MCF 10A (cell line): ENCODE measurements at regions not wholly inside any gene's neighbourhood (a gene's known extent, or its start where the extent isn't known, plus 50 kb on each side); places are given as distances from the start of the nearest gene placed in this dataset.

Experiments used
- BruUV-seq: library from RNA; stranded (reverse); fragments of 400-500 nt; replicated peaks from 2 replicates; lab custom pipeline; 2021; lab: Mats Ljungman, UMichigan
- CTCF ChIA-PET: fragments of 300-600 bp; sonication (Branson Sonifier 250); formaldehyde crosslinking; extraction: SDS; loops from one replicate; lab custom pipeline; 2021; ENCODE audit warnings: antibody characterized with exemption, inconsistent platforms; lab: Yijun Ruan, JAX
- POLR2A ChIA-PET: fragments of 300-600, 350-650 bp; sonication (Branson Sonifier 250); formaldehyde crosslinking; extraction: SDS; loops from one replicate; lab custom pipeline; 2020; ENCODE audit warnings: antibody characterized with exemption, inconsistent platforms; lab: Yijun Ruan, JAX
- DNase-seq: peaks from one replicate; pipeline ENCODE4 v3.0.0-alpha.2; 2018; ENCODE audit not compliant: unreplicated experiment
- H3K27ac Mint-ChIP-seq: one replicate; pipeline ENCODE4 v1.8.0; 2022; ENCODE audit warnings: mild to moderate bottlenecking, low read depth, mixed read lengths; ENCODE audit not compliant: unreplicated experiment
- H3K27me3 Mint-ChIP-seq: one replicate; pipeline ENCODE4 v1.8.0; 2022; ENCODE audit warnings: mixed read lengths; ENCODE audit not compliant: insufficient read depth, unreplicated experiment
- H3K36me3 Mint-ChIP-seq: one replicate; pipeline ENCODE4 v1.8.0; 2022; ENCODE audit warnings: mild to moderate bottlenecking, moderate library complexity, mixed read lengths; ENCODE audit not compliant: insufficient read depth, unreplicated experiment
- H3K4me1 Mint-ChIP-seq: one replicate; pipeline ENCODE4 v1.8.0; 2022; ENCODE audit warnings: mixed read lengths; ENCODE audit not compliant: insufficient read depth, unreplicated experiment
- H3K4me3 Mint-ChIP-seq: one replicate; pipeline ENCODE4 v1.8.0; 2022; ENCODE audit warnings: mild to moderate bottlenecking, moderate library complexity, mixed read lengths; ENCODE audit not compliant: unreplicated experiment
- H3K9me3 Mint-ChIP-seq: one replicate; pipeline ENCODE4 v1.8.0; 2022; ENCODE audit warnings: mixed read lengths; ENCODE audit not compliant: unreplicated experiment
- intact Hi-C: fragments of 100-400 bp; cut with micrococcal nuclease; formaldehyde crosslinking; loops from 2 replicates; pipeline ENCODE4 v1.14.1; 2022
- TF ChIP-seq, protein P1 (sequence below): fragments of 200-600 bp; IDR thresholded peaks from one replicate; pipeline ENCODE4 v1.8.0; 2022; ENCODE audit warnings: antibody characterized with exemption, mild to moderate bottlenecking; ENCODE audit not compliant: unreplicated experiment

DNA sequence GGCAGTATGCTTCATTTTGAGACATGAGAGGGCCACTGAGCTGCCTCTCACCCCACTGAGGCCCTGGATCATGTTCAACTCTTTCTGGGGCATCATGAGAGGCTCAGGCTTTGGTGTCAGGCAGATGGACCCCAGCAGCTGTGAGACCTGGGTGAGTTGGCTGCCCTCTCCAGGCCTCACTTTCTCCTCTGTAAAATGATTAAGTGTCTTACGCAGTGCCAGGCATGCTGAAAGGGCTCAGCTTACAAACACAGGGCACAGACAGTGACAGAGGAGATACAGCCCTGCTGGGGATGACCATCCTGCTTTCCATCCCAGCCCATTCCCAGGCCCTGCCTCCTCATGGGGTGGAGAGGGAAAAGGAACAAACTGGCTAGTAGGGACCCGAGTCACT is 387.4 kb downstream of the MATN1 start:
- no peak overlapping the region for H3K27ac Mint-ChIP-seq
- TF ChIP-seq, protein P1, sequence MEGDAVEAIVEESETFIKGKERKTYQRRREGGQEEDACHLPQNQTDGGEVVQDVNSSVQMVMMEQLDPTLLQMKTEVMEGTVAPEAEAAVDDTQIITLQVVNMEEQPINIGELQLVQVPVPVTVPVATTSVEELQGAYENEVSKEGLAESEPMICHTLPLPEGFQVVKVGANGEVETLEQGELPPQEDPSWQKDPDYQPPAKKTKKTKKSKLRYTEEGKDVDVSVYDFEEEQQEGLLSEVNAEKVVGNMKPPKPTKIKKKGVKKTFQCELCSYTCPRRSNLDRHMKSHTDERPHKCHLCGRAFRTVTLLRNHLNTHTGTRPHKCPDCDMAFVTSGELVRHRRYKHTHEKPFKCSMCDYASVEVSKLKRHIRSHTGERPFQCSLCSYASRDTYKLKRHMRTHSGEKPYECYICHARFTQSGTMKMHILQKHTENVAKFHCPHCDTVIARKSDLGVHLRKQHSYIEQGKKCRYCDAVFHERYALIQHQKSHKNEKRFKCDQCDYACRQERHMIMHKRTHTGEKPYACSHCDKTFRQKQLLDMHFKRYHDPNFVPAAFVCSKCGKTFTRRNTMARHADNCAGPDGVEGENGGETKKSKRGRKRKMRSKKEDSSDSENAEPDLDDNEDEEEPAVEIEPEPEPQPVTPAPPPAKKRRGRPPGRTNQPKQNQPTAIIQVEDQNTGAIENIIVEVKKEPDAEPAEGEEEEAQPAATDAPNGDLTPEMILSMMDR, result no peak
- intact Hi-C loops, result no loop called here
- no peaks in the 10 kb centered on the region for H3K9me3 Mint-ChIP-seq
- no peaks in the 10 kb centered on the region for H3K36me3 Mint-ChIP-seq
- no peak for DNase-seq
- ChIA-PET CTCF (interaction anchor here (0.7 kb wide), 1 partner anchor 342 kb away, joined by 4 read pairs; no protein-coding TSS in a partner anchor), POLR2A (no interaction called here)
- H3K4me3 Mint-ChIP-seq, result no peak overlapping the region
- BruUV-seq, result no TSS peak
- no peaks in the 10 kb centered on the region for H3K27me3 Mint-ChIP-seq
- no peaks in the 10 kb centered on the region for H3K4me1 Mint-ChIP-seq

DNA sequence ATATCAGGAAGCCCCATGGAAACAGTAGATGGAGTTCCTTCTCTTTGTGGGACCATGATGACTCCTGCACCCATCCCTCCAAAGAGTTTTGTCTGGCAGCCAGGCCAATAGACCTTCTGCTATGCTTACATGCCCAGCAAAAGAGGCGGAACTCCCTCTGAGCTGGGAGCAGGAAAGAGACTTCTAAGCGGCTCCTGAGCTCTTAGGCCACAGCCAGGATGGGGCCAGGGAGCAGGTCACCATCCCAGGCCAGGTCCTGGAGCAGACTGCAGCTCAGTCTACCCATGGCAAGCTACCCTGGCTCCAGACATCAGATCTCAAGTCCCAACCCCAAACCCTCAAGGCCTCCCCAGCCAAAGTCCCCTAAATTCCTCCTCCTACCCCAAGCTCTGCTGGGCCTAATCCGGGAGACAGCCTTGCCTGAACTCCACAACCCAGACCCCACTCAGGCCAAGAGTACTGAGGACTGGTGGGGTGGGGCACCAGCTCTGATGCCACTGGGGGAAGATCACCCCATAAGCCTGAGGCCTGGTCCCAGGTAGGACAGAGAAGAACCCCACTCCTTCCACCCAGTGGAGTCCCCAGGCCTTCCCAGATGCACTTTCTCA is 387.9 kb downstream of the MATN1 start:
- no peak overlapping the region for H3K27ac Mint-ChIP-seq
- H3K9me3 Mint-ChIP-seq, result no peaks in the 10 kb centered on the region
- intact Hi-C loops, result no loop called here
- H3K27me3 Mint-ChIP-seq, result no peaks in the 10 kb centered on the region
- CTCF ChIA-PET, result interaction anchor here (0.7 kb wide), 1 partner anchor 342 kb away, joined by 4 read pairs; no protein-coding TSS in a partner anchor
- TF ChIP-seq, protein P1, result no peak
- POLR2A ChIA-PET, result no interaction called here
- H3K4me3 Mint-ChIP-seq, result no peak overlapping the region
- no peaks in the 10 kb centered on the region for H3K4me1 Mint-ChIP-seq
- no TSS peak for BruUV-seq
- DNase-seq, result no peak
- H3K36me3 Mint-ChIP-seq, result no peaks in the 10 kb centered on the region

DNA sequence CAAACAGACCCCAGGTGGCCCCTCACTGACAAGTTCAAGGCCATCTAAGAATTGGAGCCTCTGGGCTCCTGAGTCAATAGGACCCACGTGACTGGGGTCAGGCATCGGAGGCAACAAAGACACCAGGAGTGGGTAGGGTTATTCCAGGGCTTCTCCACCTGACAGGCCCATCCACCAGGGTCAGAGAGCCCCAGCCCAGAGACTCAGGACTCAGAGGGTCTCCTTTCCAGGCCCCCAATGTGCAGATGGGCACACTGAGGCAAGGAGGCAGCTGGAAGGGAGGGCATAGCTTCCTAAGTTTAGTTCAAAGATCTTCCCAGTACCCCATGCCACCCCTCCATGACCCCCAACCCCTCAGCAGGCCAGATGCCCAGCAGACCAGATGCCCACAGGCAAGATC is 388.6 kb downstream of the MATN1 start:
- Mint-ChIP-seq H3K4me3 (no peak overlapping the region), H3K36me3 (no peaks in the 10 kb centered on the region), H3K27ac (no peak overlapping the region), H3K4me1 (no peaks in the 10 kb centered on the region), H3K27me3 (no peaks in the 10 kb centered on the region), H3K9me3 (no peaks in the 10 kb centered on the region)
- intact Hi-C loops, result no loop called here
- TF ChIP-seq, protein P1, result no peak
- POLR2A ChIA-PET, result no interaction called here
- CTCF ChIA-PET, result no interaction called here
- no peak for DNase-seq
- no TSS peak for BruUV-seq

DNA sequence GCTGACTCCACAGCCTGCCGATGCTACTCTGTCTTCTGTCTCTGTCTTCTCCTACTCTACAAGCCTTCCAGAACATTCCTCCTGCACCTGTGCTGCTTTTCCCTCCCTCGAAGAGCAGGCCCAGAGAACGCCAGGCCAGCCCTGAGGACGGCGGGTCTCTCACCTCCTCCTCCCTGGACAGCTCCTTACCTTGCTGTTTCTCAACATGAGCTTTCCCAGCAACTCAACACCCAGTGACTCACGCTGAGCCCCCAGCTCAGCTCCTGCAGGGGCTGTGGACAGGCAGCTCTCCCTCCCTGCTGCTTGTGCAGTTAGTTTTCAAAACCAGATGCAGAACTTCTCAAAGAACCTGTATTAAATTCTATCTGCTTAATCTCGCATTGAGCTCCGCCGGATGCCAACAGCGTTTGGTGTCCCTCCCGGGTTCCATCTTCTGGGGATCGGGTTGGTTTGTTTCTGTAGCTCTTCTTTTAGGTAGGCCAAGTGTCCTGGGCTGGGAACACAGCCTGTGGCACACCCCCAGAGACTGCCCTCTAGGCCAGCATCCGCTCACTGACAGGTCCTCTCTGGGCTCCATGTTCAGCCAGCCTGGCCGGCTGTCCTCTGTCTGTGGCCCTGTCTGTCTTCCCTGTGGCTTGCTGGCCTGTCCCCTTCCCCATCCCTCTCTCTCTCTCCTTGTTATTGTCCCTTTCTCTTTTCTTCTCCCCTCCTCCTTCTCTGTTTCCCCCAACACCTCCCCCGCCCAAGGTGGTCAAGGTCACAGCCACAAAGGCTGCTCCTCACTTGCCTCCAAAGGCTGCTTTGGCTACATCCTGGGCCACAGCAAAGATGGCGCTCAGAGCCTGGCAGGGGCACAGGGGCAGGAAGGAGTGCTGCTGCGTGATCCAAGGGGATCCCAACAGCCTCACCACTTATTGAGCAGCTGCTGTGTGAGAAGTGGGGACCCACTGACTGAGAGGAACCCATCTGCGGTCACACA is 391.0 kb downstream of the MATN1 start:
- Mint-ChIP-seq H3K9me3 (no peaks in the 10 kb centered on the region), H3K4me1 (no peaks in the 10 kb centered on the region), H3K36me3 (no peaks in the 10 kb centered on the region), H3K4me3 (no peak overlapping the region), H3K27ac (no peak overlapping the region), H3K27me3 (peaks cover 7% of the 10 kb centered on the region)
- TF ChIP-seq, protein P1, result no peak
- intact Hi-C loops, result no loop called here
- DNase-seq, result no peak
- BruUV-seq, result no TSS peak
- POLR2A ChIA-PET, result no interaction called here
- CTCF ChIA-PET, result interaction anchor here (1.1 kb wide), 1 partner anchor 48 kb away, joined by 7 read pairs; no protein-coding TSS in a partner anchor
